Hematopoietic multipotent progenitor cell treated with erythropoietin and hydrocortisone succinate and interleukin-3 and kit ligand, for 17 days (in vitro differentiated cells): ENCODE measurements at regions not wholly inside any gene's neighbourhood (a gene's known extent, or its start where the extent isn't known, plus 50 kb on each side); places are given as distances from the start of the nearest gene placed in this dataset.

Experiments
- DNase-seq: peaks from one replicate; pipeline ENCODE4 v3.0.0-alpha.2; 2015; ENCODE audit warnings: low spot score

DNA sequence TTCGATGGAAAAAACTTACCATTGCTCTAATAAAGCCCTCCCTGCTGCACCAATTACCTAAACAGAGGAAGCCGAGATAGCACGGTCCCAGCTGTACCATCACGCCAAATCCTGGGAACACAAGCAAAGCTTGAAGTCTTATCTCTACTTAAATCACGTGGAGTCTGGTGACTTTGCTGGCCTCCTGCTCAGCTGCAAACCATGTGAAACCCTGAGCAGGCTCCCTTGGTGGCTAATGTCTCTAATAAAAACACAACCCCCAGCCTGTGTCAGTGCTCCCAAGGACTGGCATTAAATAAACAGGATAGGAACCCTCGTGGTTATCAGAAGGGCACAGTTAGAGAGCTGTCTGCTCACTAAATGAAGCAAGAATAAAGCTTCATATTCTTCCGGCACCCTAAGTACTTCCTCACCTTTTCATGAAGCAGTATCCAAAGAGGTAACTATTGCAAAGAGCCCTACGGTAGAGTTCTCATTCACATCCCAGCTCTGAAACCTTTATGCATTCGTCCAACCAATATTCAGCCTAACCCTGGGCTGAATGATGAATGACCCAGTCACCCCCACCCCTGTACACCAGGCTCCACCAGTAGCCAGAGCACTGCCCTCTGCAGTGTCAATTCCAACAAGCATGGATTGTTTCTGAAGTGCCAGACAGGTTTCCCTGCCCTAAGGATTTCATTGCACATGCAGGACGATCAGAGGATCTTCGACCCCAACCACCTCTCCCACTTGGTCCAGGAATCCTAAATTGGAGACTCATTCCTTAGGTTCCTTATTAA lies 452.7 kb upstream of the TMPO start:
- no peak for DNase-seq

DNA sequence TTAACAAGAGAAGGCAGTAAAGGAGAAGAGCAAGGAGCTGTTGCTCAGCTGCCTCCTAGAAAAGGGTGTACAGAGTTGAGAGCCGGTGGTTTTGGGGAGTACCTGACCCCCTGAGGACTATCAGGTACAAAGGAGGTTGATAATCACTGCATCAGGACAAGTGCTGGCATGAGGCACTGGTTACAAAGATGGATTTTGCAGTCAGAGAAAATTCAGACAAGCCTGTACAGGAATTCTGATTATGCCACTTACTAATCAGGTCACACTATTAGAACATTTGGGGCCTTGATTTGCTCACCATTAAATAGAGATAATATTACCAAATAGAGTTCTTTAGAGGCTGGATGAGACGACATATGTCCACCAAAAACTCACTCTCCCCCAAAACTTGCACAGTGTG lies 450.9 kb upstream of the TMPO start:
- no peak for DNase-seq

DNA sequence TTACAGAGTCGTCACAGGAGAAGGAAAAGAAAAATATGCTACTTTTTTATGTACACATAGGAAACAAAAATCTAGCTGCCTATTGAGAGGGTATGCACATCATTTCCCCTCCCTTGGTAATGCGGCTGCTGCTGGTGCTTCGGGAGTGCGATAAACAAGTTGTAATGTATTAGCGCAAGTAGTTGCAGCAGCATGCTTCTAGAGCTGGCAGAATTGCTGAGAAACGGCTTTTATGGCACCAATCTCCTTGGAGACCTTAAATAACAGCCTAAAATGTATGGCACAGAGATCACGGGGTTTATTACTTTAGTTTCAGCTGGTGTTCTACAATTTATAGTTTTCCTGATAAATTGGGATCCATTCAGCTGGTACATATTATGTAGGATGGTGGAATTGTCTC lies 447.6 kb upstream of the TMPO start:
- DNase-seq: no peak

DNA sequence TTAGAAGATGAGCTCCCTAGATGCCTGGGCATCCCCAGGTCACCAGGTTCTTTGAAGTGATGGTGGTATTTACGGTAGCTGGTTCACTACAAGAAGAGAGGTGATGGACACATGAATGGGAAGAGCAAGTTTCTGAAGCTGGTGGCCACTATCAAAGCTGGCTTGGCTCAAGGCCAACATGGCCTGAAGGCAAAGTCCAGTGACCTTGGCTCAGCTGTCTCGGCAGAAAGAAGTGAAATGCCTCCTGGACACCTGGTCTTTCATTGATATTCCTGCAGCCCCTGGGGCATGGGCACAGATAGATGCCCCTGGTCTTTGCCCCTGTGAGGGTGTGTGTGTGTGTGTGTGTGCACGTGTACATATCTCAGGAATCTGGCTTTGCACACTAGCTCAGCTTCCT lies 441.8 kb upstream of the TMPO start:
- no peak for DNase-seq

DNA sequence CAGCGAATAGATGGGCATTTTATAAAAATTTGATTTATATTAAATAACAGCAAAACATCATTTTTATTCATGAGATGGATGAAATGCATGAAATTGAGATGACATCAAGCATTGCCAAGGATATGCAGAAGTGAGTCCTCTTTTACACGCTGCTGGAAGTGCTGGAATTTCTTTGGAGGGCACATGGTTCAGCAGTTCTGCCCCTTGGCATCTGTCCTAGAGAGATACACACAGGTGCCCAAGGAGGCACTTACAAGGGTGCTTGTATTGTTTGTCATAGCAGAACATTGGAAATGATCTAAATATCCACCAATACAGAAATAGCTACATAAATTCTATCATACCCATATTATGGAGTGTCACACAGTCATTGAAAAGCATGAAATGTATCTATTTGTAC lies 441.1 kb upstream of the TMPO start:
- no peak for DNase-seq

DNA sequence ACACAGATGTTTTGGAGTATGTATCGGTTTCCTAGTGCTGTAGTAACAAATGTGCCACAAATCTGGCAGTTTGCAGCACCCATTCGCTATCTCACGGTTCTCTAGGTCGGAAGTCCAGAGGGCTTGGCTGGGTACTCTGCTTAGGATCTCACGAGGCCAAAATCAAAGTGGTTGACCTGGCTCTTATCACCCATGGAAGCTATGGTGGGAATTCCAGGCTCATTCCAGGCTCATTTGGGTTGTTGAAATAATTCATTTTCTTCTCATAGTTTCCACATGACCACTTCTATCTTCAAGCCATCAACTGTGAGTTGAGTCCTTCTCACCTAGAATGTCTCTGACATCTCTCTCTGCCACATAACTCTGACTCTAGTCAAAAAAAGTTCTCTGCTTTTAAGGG lies 431.0 kb upstream of the TMPO start:
- DNase-seq: no peak

DNA sequence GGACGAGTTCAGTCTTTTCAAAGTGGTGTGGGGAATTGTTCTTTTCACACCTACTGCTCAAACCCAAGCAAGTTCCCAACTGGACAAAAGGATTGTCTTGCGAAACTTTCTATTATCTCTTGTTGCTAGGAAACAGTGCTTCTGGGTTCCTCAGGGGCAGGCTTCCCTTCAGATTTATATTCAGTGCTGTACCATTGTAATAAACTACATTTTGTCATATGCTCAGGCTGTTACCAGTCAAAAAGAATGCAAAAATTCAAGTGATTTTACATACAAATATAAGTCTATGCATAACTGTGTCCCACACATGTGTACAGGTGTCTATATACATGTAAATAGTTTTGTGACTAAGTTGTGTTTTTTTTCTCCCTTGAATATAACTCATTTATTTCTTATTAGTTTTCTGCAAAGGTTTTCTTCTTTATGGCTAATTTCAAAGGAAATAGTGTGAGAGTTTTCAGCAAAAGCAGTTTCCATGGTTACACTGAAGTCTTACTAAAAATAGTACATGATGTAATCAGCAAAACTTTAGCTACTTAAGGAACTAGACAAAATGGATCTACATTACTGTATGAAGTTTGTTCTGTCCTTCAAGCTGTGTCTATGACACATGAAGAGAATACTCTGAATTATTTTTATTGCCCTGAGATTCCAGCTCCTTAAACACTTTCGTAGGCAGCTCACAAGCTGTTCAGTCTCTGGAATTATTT lies 430.2 kb upstream of the TMPO start:
- no peak for DNase-seq

DNA sequence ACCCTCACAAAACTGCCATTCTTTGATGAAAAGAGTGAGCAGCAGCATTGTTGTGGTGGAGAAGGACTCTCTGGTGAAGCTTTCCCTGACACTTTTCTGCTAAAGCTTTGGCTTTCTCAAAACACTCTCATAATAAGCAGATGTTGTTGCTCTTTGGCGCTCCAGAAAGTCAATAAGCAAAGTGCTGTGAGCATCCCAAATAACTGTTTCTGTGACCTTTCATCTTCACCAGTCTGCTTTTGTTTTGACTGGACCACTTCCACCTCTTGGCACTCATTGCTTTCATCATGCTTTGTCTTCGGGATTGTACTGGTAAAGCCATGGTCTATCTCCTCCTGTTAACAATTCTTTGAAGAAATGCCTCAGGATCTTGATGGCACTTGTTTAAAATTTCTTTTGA lies 424.7 kb upstream of the TMPO start:
- no peak for DNase-seq

DNA sequence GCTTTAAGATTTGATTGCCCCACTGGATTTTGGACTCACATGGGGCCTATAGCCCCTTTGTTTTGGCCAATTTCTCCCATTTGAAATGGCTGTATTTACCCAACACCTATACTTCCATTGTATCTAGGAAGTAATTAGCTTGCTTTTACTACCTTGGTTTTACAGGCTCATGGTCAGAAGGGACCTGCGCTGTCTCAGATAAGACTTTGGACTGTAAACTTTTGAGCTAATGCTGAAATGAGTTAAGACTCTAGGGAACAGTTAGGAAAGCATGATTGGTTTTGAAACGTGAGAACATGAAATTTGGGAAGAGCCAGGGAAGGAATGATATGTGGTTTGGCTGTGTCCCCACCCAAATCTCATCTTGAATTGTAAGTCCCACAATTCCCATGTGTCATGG lies 419.0 kb upstream of the TMPO start:
- DNase-seq: no peak

DNA sequence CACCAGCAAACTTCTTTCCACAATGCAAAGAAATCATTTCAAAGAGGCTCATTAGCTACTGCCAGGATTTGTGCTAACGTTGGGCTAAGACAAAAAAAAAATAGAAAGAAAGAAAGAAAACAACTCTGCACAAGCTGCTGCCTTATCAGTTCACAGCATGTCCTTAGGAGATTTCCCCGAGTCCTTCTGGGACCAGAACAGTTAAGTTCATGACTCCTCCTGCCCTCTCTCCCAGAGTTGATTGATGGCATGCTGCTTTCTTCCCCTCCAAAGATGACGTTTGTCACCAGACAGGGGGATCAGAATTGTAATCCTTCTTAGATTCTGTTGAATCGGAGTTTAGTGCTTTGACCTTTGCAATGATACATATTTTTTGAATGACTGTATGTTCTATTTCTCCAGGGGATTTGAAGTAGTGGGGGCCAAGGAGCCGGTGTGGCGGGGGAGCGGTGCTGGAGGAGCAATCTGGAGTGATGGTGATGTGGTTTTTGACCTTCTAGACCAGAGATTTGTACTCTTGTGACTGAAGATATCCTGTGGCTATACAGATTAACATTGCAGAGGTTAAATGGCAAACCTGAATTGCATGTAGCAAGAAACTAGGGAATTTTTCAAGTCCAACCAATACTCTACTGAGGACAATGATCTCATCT lies 409.2 kb upstream of the TMPO start:
- DNase-seq: no peak

DNA sequence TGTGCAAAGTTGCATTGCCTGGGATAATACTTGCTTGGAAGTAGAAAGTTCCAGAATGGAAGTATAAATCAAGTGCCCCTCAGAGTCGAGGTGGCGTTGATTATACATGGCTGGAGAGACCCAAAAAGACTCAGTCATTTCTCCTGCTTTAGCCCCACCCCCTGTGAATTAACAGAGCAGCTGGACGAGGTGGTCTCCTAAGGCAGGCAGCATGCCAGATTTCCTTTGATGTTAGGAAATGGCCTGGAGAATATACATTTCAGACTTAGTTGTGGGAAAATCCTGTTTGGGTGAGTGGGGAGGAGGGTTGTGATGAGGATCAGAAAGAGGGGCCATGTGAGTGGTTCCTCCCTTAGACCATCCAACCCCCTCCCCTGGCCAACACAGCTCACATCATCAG lies 406.1 kb upstream of the TMPO start:
- DNase-seq: no peak

DNA sequence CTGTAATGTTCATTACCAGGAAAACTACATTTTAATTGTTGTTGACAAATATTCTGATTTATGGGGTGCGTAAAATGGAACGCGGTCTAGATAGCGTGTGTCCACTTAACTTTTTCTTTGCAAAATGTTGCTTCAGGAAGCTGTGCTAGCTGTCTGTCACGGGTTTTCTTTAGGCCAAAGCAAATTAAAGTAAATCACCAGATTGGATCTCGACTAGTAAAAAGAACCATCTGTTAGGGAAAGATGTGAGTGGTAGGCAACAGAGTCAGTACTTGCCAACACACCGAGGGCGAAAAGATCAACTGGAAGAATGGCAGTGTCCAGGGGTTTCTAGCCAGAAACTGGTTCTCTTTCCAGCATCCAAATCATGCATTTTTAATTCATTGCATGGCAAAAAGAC lies 404.9 kb upstream of the TMPO start:
- no peak for DNase-seq

DNA sequence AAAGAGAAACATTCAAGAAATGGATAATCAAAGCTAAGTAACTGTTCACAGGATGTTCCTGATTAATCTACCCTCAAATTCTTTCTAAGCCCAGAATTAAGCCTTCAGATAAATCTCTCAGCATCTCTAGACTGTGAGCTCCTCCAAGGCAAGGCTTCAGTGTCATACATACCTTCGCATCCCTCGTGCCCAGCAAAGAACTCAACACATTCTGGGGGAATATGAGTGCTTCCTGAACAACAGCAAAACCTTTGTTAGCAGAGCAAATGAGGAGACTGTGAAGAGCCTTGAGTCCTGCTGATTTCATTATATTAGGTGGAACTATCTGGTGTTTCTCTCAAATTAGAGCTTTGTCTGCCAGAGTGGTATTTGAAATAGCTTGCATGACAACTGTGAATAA lies 401.8 kb upstream of the TMPO start:
- no peak for DNase-seq

DNA sequence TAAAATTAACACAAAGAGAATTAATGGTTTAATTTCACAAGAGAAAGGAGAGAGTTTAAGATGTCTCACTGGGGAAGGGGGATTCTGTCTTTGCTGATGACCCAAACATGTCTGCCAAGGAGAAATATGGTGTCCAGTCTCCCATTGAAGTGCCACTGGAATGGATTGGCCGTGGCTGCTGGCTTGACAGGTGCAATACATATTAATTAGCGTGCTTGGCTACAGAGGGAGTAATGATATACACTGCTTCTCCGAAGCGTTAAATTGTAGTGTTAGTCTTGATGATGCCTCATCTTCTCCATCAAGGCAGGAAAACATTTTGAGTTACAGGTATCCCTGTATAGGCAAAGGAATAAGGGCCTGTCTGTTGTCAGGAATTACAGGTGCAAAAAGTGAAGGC lies 393.4 kb upstream of the TMPO start:
- DNase-seq: no peak

DNA sequence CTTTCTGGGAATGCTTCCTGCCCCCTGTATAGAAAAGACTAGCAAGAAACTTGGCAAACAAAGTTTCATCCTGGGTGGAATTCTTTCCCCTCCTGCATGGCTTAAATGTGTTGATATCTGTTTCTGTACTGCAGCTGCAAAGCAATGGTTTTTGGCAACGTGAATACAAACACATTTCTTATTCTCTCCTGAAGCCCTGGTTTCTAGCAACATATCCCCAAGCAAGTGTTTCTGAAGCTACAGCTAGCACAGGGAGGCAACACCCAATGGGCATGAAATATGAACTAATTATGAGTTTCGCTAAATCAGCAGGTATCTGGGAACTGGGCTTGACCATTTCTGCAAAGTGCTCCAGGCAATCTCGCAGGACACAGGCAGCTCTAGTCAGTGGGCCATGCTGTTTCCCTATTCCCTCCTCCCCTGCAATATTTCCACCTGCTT lies 392.3 kb upstream of the TMPO start:
- no peak for DNase-seq

DNA sequence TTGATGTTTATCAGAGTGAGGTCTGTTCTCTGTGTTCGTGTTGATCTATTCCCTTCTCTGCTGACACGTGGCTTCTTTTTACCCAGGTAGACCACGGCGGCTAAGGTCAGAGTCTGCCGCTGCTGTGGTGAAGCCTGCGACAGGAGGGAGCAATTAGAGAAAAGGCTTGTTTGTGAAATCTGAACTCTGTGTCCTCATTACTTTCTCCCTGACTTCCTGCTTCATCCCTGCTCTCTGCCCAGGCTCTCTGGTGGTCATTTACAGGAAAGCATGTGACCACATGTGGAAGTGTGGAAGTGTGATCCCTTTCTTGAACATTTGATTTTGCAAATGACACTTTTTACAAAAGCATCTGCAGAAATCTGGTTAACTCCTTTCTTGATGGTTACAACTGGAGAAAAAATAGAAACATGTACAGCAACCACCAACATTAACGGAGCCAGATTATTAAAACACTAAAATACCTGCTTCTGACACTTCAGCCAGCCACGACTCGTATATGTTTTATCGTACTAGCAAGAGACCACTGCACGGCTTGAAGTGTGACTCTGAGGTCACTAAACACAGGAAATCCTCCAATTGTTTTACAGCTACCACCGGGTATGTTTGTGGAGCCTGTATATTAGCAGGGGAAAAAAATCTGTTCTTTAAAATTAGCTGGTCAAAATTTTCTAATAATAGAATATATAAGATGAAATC lies 388.6 kb upstream of the TMPO start:
- no peak for DNase-seq

DNA sequence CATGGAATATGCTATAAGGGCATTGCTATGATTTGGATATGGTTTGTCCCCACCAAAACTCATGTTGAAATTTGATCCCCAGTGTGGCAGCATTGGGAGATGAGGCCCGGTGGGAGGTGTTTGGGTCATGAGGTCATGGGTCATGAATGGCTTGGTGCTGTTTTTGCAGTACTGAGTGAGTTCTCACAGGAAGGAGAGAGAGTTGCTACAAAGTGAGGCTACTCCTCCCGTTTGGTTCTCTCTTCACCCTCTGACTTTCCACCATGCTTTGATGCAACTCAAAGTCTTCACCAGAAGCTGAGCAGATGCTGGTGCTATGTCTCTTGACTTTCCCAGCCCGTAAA lies 388.1 kb upstream of the TMPO start:
- DNase-seq: no peak

DNA sequence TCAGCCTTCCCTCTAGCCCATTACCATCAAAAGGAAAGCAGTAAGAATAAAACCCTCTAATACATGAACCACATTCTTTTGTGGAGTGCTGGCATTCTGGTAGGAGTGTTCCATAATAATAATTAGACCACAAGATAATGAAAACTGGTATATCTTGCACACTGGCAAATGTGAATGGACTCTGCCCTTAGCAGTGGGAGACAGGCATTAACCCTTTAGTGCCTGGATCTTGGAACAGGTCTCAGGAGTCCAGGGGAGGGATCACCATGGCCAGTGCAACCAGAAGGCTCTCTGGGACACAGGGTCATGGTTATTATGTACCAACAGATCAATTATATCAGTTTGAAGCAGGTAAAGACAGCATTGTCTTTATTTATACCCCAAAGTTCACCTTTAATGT lies 387.5 kb upstream of the TMPO start:
- DNase-seq: no peak

DNA sequence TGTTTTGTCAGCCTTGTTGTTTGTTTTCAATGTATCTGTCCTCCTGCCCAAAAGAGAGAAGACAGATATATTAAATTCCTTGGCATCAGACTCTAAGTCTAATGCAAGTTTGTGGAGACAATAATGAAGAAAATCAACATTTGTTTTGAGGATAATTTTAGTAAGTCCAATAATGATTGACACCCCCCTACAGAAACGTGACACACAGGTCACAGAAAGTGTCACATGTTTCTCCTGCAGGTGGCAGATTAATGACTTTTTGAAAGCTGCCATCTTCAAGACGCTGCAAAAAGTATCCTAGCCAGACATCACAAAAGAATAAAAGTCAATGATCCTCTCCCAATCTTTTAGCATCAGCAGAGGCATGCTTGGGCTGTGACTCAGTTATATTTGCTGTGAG lies 378.8 kb upstream of the TMPO start:
- no peak for DNase-seq

DNA sequence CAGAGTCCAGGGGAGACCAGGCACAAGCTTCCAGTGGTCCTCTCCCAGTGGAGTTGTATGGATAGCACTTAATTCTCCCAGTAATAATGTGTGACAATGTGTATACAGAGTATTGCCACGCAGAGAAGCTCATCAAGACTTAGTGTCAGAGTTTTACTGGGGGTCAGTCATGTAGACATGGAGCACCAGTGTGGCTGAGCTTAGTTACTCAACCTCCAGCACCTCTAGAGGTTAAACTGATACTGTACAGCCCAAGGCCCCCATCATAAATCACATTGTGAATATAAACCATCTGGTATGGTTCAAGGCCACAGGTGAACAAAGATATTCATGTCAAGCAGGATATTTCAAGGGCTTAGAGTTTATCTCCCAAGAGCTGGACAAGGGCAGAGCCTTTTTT lies 378.1 kb upstream of the TMPO start:
- DNase-seq: no peak

DNA sequence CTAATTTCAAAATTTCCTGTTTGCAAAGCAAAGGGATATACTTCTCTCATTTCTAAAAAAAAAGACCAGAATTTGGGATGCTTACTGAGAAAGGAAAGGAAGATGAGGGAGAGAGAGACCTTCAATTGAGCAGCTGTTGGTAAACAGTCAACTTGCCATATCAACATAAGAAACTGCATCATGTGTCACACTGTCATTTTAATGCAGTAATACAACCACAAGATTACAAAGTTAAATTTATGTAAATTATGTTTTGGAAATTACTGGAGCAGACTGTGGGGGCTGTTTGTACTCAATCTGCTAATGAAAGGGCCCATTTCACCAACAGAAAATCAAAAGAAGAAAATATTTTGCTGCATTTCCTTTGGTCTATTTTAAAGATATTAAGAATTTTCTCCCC lies 370.4 kb upstream of the TMPO start:
- no peak for DNase-seq

DNA sequence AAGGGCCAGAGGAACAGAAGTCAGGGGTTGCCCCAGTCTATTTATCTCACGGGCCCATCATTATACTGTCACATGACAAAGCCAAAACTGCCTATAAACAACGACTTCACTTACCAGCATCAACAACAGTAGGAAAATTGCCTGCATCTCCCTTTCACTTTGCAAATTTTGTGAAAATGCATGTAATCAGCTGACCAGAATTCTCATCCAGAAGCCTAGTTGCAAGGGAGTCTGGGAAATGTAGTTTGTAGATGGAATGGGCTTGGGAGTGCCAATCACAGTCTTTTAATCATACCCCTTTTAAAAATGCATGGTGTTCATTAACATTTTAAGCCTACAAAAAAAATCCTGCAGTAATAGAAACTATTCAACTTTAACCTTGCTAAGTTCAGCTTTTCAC lies 369.3 kb upstream of the TMPO start:
- no peak for DNase-seq

DNA sequence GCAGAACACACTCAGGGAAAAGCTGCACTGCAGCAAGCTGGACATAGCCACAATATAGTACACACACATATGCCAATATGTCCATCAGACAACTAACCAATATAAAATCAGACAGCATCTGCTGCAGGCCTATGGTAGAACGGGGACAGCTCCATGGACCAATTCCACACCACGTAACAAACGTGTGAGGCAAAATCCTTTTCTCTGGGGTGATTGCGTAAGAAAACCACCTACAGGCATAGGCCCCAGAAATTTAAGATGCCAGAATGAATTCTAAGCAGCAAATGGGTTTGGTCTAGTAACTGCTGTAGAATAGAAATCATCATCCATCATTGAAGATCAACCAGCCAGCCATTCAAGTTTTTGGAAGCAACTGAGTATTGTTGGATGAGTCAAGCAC lies 368.9 kb upstream of the TMPO start:
- DNase-seq: no peak
